IPS DF 19.7 (cell line): ENCODE measurements at regions not wholly inside any gene's neighbourhood (a gene's known extent, or its start where the extent isn't known, plus 50 kb on each side); places are given as distances from the start of the nearest gene placed in this dataset.

ENCODE experiments used
- DNase-seq: peaks from one replicate; pipeline ENCODE4 v3.0.0-alpha.2; 2013; ENCODE audit warnings: low read depth, low spot score

- DNase-seq: no peak
These were observed 624.2 kb downstream of the NTRK3 start for GRCh38 chr15:87632364-87632763.

GRCh38 chr15:87631775-87632174 is 624.8 kb downstream of the NTRK3 start:
- DNase-seq: no peak

GRCh38 chr15:87631093-87631492 is 625.4 kb downstream of the NTRK3 start:
- DNase-seq: no peak

- no peak for DNase-seq
These were observed 628.2 kb downstream of the NTRK3 start for GRCh38 chr15:87628311-87628710.

- no peak for DNase-seq
These were observed 629.7 kb downstream of the NTRK3 start for GRCh38 chr15:87626860-87627259.

- DNase-seq: peak; percentile 45
These were observed 632.7 kb downstream of the NTRK3 start for GRCh38 chr15:87623832-87624231.

GRCh38 chr15:87620393-87620792 is 636.1 kb downstream of the NTRK3 start:
- no peak for DNase-seq

GRCh38 chr15:87619161-87619960 is 637.2 kb downstream of the NTRK3 start:
- no peak for DNase-seq

GRCh38 chr15:87618203-87618725 is 638.3 kb downstream of the NTRK3 start:
- DNase-seq: no peak

- DNase-seq: no peak
These were observed 641.8 kb downstream of the NTRK3 start for GRCh38 chr15:87614704-87615103.

- no peak for DNase-seq
These were observed 646.2 kb downstream of the NTRK3 start for GRCh38 chr15:87610366-87610765.

- no peak for DNase-seq
These were observed 646.6 kb downstream of the NTRK3 start for GRCh38 chr15:87609894-87610293.

- DNase-seq: no peak
These were observed 647.1 kb downstream of the NTRK3 start for GRCh38 chr15:87609474-87609873.

GRCh38 chr15:87608238-87609028 is 648.1 kb downstream of the NTRK3 start:
- no peak for DNase-seq

- DNase-seq: no peak
These were observed 649.6 kb downstream of the NTRK3 start for GRCh38 chr15:87606971-87607370.

- no peak for DNase-seq
These were observed 651.6 kb downstream of the NTRK3 start for GRCh38 chr15:87604857-87605446.

- no peak for DNase-seq
These were observed 654.2 kb downstream of the NTRK3 start for GRCh38 chr15:87602371-87602770.

- DNase-seq: no peak
These were observed 656.9 kb downstream of the NTRK3 start for GRCh38 chr15:87599616-87600015.

GRCh38 chr15:87597346-87598052 is 659.0 kb downstream of the NTRK3 start:
- DNase-seq: no peak

GRCh38 chr15:87591582-87591981 is 665.0 kb downstream of the NTRK3 start:
- no peak for DNase-seq

GRCh38 chr15:87591042-87591441 is 665.5 kb downstream of the NTRK3 start:
- DNase-seq: no peak

GRCh38 chr15:87589134-87589533 is 667.4 kb downstream of the NTRK3 start:
- no peak for DNase-seq
